PC-3 (cell line): ENCODE measurements at regions not wholly inside any gene's neighbourhood (a gene's known extent, or its start where the extent isn't known, plus 50 kb on each side); places are given as distances from the start of the nearest gene placed in this dataset.

Experiments used
- ATAC-seq: fragments of 200-7000 bp; cut with Tn5 transposase; 2 replicates; pipeline ENCODE4 v1.9.1; 2020; ENCODE audit warnings: mild to moderate bottlenecking, moderate library complexity
- BruUV-seq: library from RNA; stranded (reverse); fragments of 400-500 nt; replicated peaks from 2 replicates; lab custom pipeline; 2021; lab: Mats Ljungman, UMichigan
- CTCF ChIA-PET: fragments of 300-600 bp; sonication (Branson Sonifier 250); formaldehyde crosslinking; loops from one replicate; lab custom pipeline; 2022; ENCODE audit warnings: antibody characterized with exemption; lab: Charles Lee
- POLR2A ChIA-PET: fragments of 300-600 bp; sonication (Branson Sonifier 250); formaldehyde crosslinking; loops from one replicate; lab custom pipeline; 2022; ENCODE audit warnings: antibody characterized with exemption; ENCODE audit not compliant: unreplicated experiment; lab: Charles Lee
- DNase-seq: peaks from one replicate; pipeline ENCODE4 v3.0.0-alpha.2; 2015
- H2AFZ ChIP-seq: fragments of 300-600 bp; sonication (generic); 2 replicates; pipeline ENCODE4 v1.6.0; 2016; ENCODE audit warnings: antibody characterized with exemption, low read length
- H3F3A ChIP-seq: fragments of 300-600 bp; sonication (generic); one replicate; pipeline ENCODE4 v1.6.0; 2017; ENCODE audit warnings: antibody characterized with exemption, low read length, control low read depth, mild to moderate bottlenecking; ENCODE audit not compliant: unreplicated experiment
- H3K27ac ChIP-seq: fragments of 300-600 bp; sonication (generic); 2 replicates; pipeline ENCODE4 v1.5.1; 2016; ENCODE audit warnings: mild to moderate bottlenecking, low read length
- H3K27me3 ChIP-seq: fragments of 300-600 bp; sonication (generic); 2 replicates; pipeline ENCODE4 v1.6.1; 2016; ENCODE audit warnings: low read length, mixed read lengths
- H3K36me3 ChIP-seq: fragments of 300-600 bp; sonication (generic); 2 replicates; pipeline ENCODE4 v1.6.1; 2016; ENCODE audit warnings: low read depth, mixed run types, low read length, mixed read lengths
- H3K4me1 ChIP-seq: fragments of 300-600 bp; sonication (generic); 2 replicates; pipeline ENCODE4 v1.5.1; 2016; ENCODE audit warnings: low read length; ENCODE audit not compliant: insufficient read depth
- H3K4me2 ChIP-seq: fragments of 300-600 bp; sonication (generic); 2 replicates; pipeline ENCODE4 v1.6.0; 2016; ENCODE audit warnings: low read length
- H3K4me3 ChIP-seq: fragments of 300-600 bp; sonication (generic); 2 replicates; pipeline ENCODE4 v1.5.1; 2016; ENCODE audit warnings: mild to moderate bottlenecking, low read length, mixed read lengths
- H3K79me2 ChIP-seq: fragments of 300-600 bp; sonication (generic); 2 replicates; pipeline ENCODE4 v1.6.1; 2017; ENCODE audit warnings: low read length, mixed read lengths
- H3K9ac ChIP-seq: fragments of 300-600 bp; sonication (generic); 2 replicates; pipeline ENCODE4 v1.6.0; 2016; ENCODE audit warnings: mild to moderate bottlenecking, low read length
- H3K9me2 ChIP-seq: fragments of 300-600 bp; sonication (generic); replicated peaks from 2 replicates; pipeline ENCODE4 v1.6.1; 2016; ENCODE audit warnings: mixed run types, low read length, mixed read lengths
- H3K9me3 ChIP-seq: fragments of 300-600 bp; sonication (generic); 2 replicates; pipeline ENCODE4 v1.6.1; 2016; ENCODE audit warnings: low read length, mixed read lengths
- H4K20me1 ChIP-seq: fragments of 300-600 bp; sonication (generic); 2 replicates; pipeline ENCODE4 v1.6.1; 2016; ENCODE audit warnings: low read length, mixed read lengths
- CTCF ChIP-seq: fragments of 300-600 bp; sonication (generic); conservative IDR thresholded peaks from 2 replicates; pipeline ENCODE4 v1.5.1; 2017; ENCODE audit warnings: antibody characterized with exemption, low read depth, mild to moderate bottlenecking, low read length
- EZH2 ChIP-seq: fragments of 300-600 bp; sonication (generic); IDR thresholded peaks from one replicate; pipeline ENCODE4 v1.6.1; 2017; ENCODE audit warnings: antibody characterized with exemption, mild to moderate bottlenecking, low read length; ENCODE audit not compliant: unreplicated experiment
- EZH2phosphoT487 ChIP-seq: fragments of 300-600 bp; sonication (generic); IDR thresholded peaks from 2 replicates; pipeline ENCODE4 v1.6.1; 2018; ENCODE audit warnings: mild to moderate bottlenecking, antibody characterized with exemption, low read length, borderline replicate concordance
- intact Hi-C: fragments of 100-400 bp; cut with micrococcal nuclease; formaldehyde crosslinking; loops from 2 replicates; pipeline ENCODE4 v1.9.0; 2023

GRCh38 chr13:79194272-79194671 lies 211.8 kb downstream of the RBM26 start:
- no peaks in the 10 kb centered on the region for H3K4me1 ChIP-seq
- POLR2A ChIA-PET, result no interaction called here
- no peaks in the 10 kb centered on the region for H3K79me2 ChIP-seq
- no peak for DNase-seq
- no peaks in the 10 kb centered on the region for H3F3A ChIP-seq
- H3K36me3 ChIP-seq, result no peaks in the 10 kb centered on the region
- intact Hi-C loops, result no loop called here
- H3K9me2 ChIP-seq, result no peaks in the 10 kb centered on the region
- H3K27ac ChIP-seq, result no peak overlapping the region
- no peak overlapping the region for H2AFZ ChIP-seq
- ATAC-seq, result no peak
- no peaks in the 10 kb centered on the region for H4K20me1 ChIP-seq
- H3K4me2 ChIP-seq, result no peak overlapping the region
- no peak overlapping the region for H3K4me3 ChIP-seq
- CTCF ChIA-PET, result no interaction called here
- TF ChIP-seq CTCF (no peak), EZH2 (no peak), EZH2phosphoT487 (no peak)
- H3K9me3 ChIP-seq, result no peaks in the 10 kb centered on the region
- no peak overlapping the region for H3K9ac ChIP-seq
- BruUV-seq, result no TSS peak
- peaks cover 18% of the 10 kb centered on the region for H3K27me3 ChIP-seq

GRCh38 chr13:79191501-79191900 lies 214.6 kb downstream of the RBM26 start:
- H3K79me2 ChIP-seq, result no peaks in the 10 kb centered on the region
- intact Hi-C loops, result no loop called here
- CTCF ChIA-PET, result no interaction called here
- H4K20me1 ChIP-seq, result no peaks in the 10 kb centered on the region
- no peaks in the 10 kb centered on the region for H3K36me3 ChIP-seq
- H3K4me2 ChIP-seq, result no peak overlapping the region
- DNase-seq (no peak), ATAC-seq (no peak)
- POLR2A ChIA-PET, result interaction anchor here (0.6 kb wide), 1 partner anchor 1845 kb away, joined by 10 read pairs; no protein-coding TSS in a partner anchor
- TF ChIP-seq CTCF (no peak), EZH2phosphoT487 (no peak), EZH2 (no peak)
- H3F3A ChIP-seq, result no peaks in the 10 kb centered on the region
- no peak overlapping the region for H3K4me3 ChIP-seq
- BruUV-seq, result no TSS peak
- H3K27ac ChIP-seq, result no peak overlapping the region
- H3K9ac ChIP-seq, result no peak overlapping the region
- H3K4me1 ChIP-seq, result no peaks in the 10 kb centered on the region
- H3K27me3 ChIP-seq, result peaks cover 27% of the 10 kb centered on the region
- H2AFZ ChIP-seq, result no peak overlapping the region
- no peaks in the 10 kb centered on the region for H3K9me3 ChIP-seq
- H3K9me2 ChIP-seq, result no peaks in the 10 kb centered on the region

GRCh38 chr13:79190932-79191331 lies 215.1 kb downstream of the RBM26 start:
- H3K36me3 ChIP-seq, result no peaks in the 10 kb centered on the region
- no TSS peak for BruUV-seq

More at GRCh38 chr13:79190932-79191331, 215.1 kb downstream of the RBM26 start:
- ATAC-seq (no peak), DNase-seq (no peak)
- peaks cover 27% of the 10 kb centered on the region for H3K27me3 ChIP-seq
- no peak overlapping the region for H3K9ac ChIP-seq
- no peaks in the 10 kb centered on the region for H3K9me3 ChIP-seq
- H2AFZ ChIP-seq, result no peak overlapping the region
- H3F3A ChIP-seq, result no peaks in the 10 kb centered on the region
- H3K27ac ChIP-seq, result no peak overlapping the region
- no peak overlapping the region for H3K4me2 ChIP-seq
- H3K9me2 ChIP-seq, result no peaks in the 10 kb centered on the region
- H3K79me2 ChIP-seq, result no peaks in the 10 kb centered on the region
- H4K20me1 ChIP-seq, result no peaks in the 10 kb centered on the region
- H3K4me3 ChIP-seq, result no peak overlapping the region
- TF ChIP-seq CTCF (no peak), EZH2 (no peak), EZH2phosphoT487 (no peak)
- ChIA-PET CTCF (no interaction called here), POLR2A (no interaction called here)
- intact Hi-C loops, result no loop called here
- H3K4me1 ChIP-seq, result no peaks in the 10 kb centered on the region
